ENCODE measurements at regions not wholly inside any gene's neighbourhood (a gene's known extent, or its start where the extent isn't known, plus 50 kb on each side); places are given as distances from the start of the nearest gene placed in this dataset.
A peak's percentile ranks its signal among the peaks of the same experiment; 100 is the strongest.

GRCh38 chr6:14722704-14723103, 523.2 kb upstream of the JARID2 start:
- Mint-ChIP-seq H3K4me3 (peak overlapping the region in 5 of 10 donors; percentile 1 to 52 (median 38)), H3K27me3 (no peaks in the 10 kb centered on the region), H3K36me3 (peaks cover 0 to 1% (median 0%) of the 10 kb centered on the region in 3 donors), H3K9me3 (peaks cover 0 to 10% (median 0%) of the 10 kb centered on the region in 9 donors), H3K27ac (peak overlapping the region in 9 of 10 donors; percentile 4 to 87 (median 70)), H3K4me1 (peaks cover 15 to 61% (median 23%) of the 10 kb centered on the region in 4 donors)
- DNase-seq (no peak), ATAC-seq (peak; percentile 46 to 73)
- POLR2A ChIA-PET, result no interaction called here

DNA sequence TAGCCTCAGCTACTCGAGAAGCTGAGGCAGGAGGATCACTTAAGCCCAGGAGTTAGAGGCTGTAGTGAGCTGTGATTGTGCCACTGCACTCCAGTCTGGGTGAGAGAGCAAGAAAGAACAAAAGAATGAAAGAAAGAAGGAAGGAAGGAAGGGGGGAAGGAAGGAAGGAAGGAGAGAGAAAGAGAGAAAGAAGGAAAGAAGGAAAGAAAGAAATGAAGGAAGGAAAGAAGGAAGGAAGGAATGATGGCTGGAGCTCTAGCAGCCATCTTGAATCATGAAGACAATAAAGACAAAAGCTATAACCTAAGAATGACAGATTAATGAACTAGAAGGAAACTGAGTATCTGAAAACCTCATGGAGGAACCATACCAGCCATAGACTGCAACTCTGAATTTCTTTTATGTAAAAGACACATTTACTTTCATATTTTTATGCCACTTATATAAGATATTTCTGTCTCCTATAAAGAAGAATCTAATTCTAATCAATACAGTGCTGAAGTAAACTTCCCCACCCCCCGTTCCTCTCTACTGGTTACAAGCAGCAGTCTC, 522.3 kb upstream of the JARID2 start:
- peak overlapping the region in 6 of 10 donors; percentile 30 to 87 (median 75) for H3K27ac Mint-ChIP-seq
- no peak for DNase-seq
- H3K36me3 Mint-ChIP-seq, result peaks cover 0 to 1% (median 0%) of the 10 kb centered on the region in 3 donors
- peaks cover 18 to 66% (median 25%) of the 10 kb centered on the region in 4 donors for H3K4me1 Mint-ChIP-seq
- peaks cover 0 to 10% (median 0%) of the 10 kb centered on the region in 9 donors for H3K9me3 Mint-ChIP-seq
- ATAC-seq, result no peak
- no peaks in the 10 kb centered on the region for H3K27me3 Mint-ChIP-seq
- POLR2A ChIA-PET, result interaction anchor here (0.6 kb wide), 1 partner anchor 153 kb away, joined by 3 read pairs; no protein-coding TSS in a partner anchor
- peak overlapping the region in 1 of 10 donors; percentile 1 for H3K4me3 Mint-ChIP-seq

- Mint-ChIP-seq H3K4me1 (peaks cover 17 to 68% (median 32%) of the 10 kb centered on the region in 4 donors), H3K27me3 (no peaks in the 10 kb centered on the region), H3K36me3 (peaks cover 0 to 1% (median 0%) of the 10 kb centered on the region in 3 donors), H3K9me3 (peaks cover 0 to 10% (median 0%) of the 10 kb centered on the region in 9 donors), H3K27ac (no peak overlapping the region), H3K4me3 (no peak overlapping the region)
- DNase-seq (no peak), ATAC-seq (no peak)
- POLR2A ChIA-PET, result no interaction called here
Observed at GRCh38 chr6:14724549-14724948, 521.3 kb upstream of the JARID2 start.

DNA sequence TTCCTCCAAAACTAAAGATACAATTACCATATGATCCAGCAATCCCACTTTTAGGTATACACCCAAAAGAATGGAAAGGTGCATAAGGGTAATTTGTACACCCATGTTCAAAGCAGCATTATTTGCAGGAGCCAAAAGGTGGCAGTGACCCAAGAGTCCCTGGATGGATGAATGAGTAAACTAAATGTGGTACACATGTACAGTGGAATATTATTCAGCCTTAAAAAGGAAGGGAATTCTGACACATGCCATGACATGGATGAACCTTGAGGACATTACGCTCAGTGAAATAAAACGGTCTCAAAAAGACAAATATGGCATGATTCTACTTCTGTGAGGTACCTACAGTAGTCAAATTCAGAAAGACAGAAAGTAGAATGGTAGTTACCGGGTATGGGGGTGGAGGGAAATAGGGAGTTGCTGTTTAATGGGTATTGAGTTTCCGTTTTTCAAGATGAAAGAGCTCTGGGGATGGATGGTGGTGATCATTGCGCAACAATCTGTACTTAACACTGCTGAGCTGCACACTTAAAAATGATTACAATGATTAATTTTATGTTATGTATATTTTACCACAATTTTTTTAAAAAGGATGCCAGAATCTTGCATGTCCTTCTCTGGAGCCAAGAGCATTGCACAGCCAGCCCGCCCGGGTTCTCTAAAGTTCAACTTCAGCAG, 518.9 kb upstream of the JARID2 start:
- H3K27me3 Mint-ChIP-seq, result no peaks in the 10 kb centered on the region
- peak overlapping the region in 1 of 10 donors; percentile 21 for H3K27ac Mint-ChIP-seq
- peaks cover 22 to 71% (median 49%) of the 10 kb centered on the region in 4 donors for H3K4me1 Mint-ChIP-seq

DNA sequence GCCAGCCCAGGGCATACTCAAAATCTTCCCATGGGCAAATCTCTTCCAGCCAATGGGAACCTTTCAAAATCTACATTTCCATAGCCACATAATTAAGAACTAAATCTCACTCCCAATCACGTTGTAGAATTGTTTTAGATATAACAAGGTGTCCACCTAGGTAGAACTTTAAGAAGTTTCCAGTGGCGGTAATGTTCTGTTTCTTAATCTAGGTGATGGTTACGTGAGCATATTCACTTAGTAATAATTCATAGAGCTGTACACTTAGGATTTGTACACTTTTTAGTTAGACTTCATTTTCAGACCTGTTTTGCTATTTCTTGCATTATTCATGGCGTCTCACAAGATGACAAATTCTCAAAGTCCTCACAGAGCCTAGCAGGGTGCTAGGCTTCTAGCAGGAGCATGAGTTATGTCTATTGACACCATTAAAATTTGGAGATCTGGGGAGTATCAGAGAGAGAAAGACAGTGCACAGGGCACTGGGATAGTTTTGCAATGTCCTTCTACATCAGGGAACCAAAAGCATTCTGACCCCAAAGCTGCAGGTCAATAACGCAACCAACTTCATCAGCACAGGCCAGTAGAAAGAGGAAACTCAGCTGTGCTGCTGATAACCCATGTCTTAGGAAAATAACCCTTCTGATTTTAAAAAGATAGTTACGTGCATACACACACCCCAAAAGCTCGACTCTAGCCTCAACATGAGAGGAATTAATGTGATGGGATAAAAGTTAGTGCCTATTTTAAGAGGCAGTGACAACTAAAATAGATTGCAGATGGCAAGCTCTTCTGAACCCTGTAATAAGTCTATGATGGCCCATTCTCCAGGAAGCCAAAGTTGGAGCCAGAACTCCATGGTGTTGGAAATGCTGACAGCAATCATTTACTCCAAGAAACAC, 518.1 kb upstream of the JARID2 start:
- DNase-seq (no peak), ATAC-seq (no peak)
- Mint-ChIP-seq H3K27ac (peak overlapping the region in 3 of 10 donors; percentile 14 to 81 (median 62)), H3K4me1 (peaks cover 24 to 71% (median 53%) of the 10 kb centered on the region in 4 donors), H3K4me3 (no peak overlapping the region), H3K27me3 (no peaks in the 10 kb centered on the region), H3K36me3 (peaks cover 0 to 1% (median 0%) of the 10 kb centered on the region in 3 donors), H3K9me3 (peaks cover 0 to 10% (median 0%) of the 10 kb centered on the region in 9 donors)
- POLR2A ChIA-PET, result interaction anchor here (0.5 to 0.6 kb wide), 2 partner anchors 555 to 919 kb away, joined by 4 to 5 read pairs; no protein-coding TSS in a partner anchor

More for the DNA sequence above, 518.9 kb upstream of the JARID2 start:
- peaks cover 0 to 1% (median 0%) of the 10 kb centered on the region in 3 donors for H3K36me3 Mint-ChIP-seq
- DNase-seq (no peak), ATAC-seq (no peak)
- POLR2A ChIA-PET, result interaction anchor here (0.5 to 0.6 kb wide), 2 partner anchors 442 to 918 kb away, joined by 3 to 4 read pairs; no protein-coding TSS in a partner anchor
- H3K9me3 Mint-ChIP-seq, result peaks cover 0 to 10% (median 0%) of the 10 kb centered on the region in 9 donors
- H3K4me3 Mint-ChIP-seq, result no peak overlapping the region

DNA sequence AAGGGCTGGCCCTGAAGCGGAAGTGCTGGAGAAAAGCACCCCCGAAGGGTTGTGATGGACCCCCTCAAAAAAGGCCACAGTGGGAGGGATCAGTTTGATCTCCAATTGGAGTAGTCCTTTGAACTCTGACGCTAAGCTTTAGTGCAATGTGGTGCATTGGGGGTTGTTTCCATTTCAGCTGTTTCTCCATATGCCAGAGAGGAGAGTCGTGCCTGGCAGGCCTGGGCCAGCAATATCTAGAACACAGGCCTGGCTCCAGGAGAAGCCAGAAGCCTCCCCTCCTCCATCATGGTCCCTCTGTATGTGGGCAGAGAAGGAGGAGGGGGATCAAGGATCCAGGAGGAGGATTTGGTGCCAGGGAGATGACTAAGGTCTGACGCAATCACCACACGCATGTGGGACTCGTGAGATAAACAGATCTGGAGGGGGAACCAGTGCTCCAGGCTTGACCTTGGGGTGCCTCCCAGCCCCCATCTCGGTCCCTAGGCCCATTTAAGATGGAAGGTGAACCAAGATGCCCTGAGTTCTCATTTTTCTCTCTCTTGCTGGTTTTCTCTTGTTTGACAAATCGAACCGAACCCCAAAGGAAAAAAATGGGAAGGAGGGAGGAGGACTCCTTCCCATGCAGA, 517.4 kb upstream of the JARID2 start:
- Mint-ChIP-seq H3K9me3 (peaks cover 0 to 4% (median 0%) of the 10 kb centered on the region in 9 donors), H3K4me1 (peaks cover 23 to 71% (median 53%) of the 10 kb centered on the region in 4 donors), H3K27ac (peak overlapping the region in 2 of 10 donors; percentile 14 to 81), H3K27me3 (no peaks in the 10 kb centered on the region), H3K4me3 (no peak overlapping the region), H3K36me3 (peaks cover 0 to 1% (median 0%) of the 10 kb centered on the region in 3 donors)
- POLR2A ChIA-PET, result no interaction called here
- ATAC-seq (no peak), DNase-seq (no peak)

- DNase-seq (no peak), ATAC-seq (peak in 1 of 2 donors; percentile 10)
- POLR2A ChIA-PET, result no interaction called here
- Mint-ChIP-seq H3K9me3 (peaks cover 0 to 2% (median 0%) of the 10 kb centered on the region in 9 donors), H3K4me1 (peaks cover 27 to 72% (median 58%) of the 10 kb centered on the region in 4 donors), H3K27me3 (no peaks in the 10 kb centered on the region), H3K4me3 (peak overlapping the region in 4 of 10 donors; percentile 9 to 66 (median 49)), H3K27ac (peak overlapping the region in 7 of 10 donors; percentile 25 to 88 (median 61)), H3K36me3 (peaks cover 0 to 1% (median 0%) of the 10 kb centered on the region in 3 donors)
Observed at GRCh38 chr6:14729129-14729871, 516.6 kb upstream of the JARID2 start.

GRCh38 chr6:14730654-14731053, 515.2 kb upstream of the JARID2 start:
- no peak for DNase-seq
- peaks cover 0 to 1% (median 0%) of the 10 kb centered on the region in 3 donors for H3K36me3 Mint-ChIP-seq
- H3K9me3 Mint-ChIP-seq, result peaks cover 0 to 2% (median 0%) of the 10 kb centered on the region in 9 donors
- H3K27ac Mint-ChIP-seq, result peak overlapping the region in 1 of 10 donors; percentile 91
- H3K4me1 Mint-ChIP-seq, result peaks cover 31 to 83% (median 71%) of the 10 kb centered on the region in 4 donors
- ATAC-seq, result no peak
- no peak overlapping the region for H3K4me3 Mint-ChIP-seq
- POLR2A ChIA-PET, result no interaction called here
- no peaks in the 10 kb centered on the region for H3K27me3 Mint-ChIP-seq

DNA sequence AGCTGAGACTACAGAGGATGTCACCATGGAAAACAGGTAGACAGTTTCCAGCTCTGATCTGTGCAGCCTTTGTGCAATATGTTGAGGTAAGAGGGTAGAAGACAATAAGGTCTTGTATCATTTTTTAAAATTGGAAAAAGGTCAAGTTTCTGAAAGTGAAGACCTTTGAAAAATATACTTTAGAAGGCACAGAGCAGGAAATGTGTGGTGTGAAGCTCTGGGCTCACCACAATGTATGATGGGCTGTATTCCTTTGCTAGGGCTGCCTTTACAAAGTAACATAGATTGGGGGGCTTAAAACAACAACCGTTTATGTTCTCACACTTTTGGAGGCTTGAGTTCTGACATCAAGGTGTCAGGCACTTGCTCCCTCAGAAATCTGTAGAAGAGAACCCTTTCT, 514.3 kb upstream of the JARID2 start:
- H3K36me3 Mint-ChIP-seq, result no peaks in the 10 kb centered on the region
- peak in 2 of 10 donors; percentile 8 to 42 for DNase-seq
- POLR2A ChIA-PET, result no interaction called here
- peaks cover 31 to 90% (median 76%) of the 10 kb centered on the region in 4 donors for H3K4me1 Mint-ChIP-seq
- H3K9me3 Mint-ChIP-seq, result peaks cover 0 to 2% (median 0%) of the 10 kb centered on the region in 9 donors
- H3K27me3 Mint-ChIP-seq, result no peaks in the 10 kb centered on the region
- ATAC-seq, result peak; percentile 30 to 47
- H3K27ac Mint-ChIP-seq, result peak overlapping the region in 7 of 10 donors; percentile 9 to 91 (median 50)
- H3K4me3 Mint-ChIP-seq, result peak overlapping the region in 7 of 10 donors; percentile 1 to 65 (median 16)

DNA sequence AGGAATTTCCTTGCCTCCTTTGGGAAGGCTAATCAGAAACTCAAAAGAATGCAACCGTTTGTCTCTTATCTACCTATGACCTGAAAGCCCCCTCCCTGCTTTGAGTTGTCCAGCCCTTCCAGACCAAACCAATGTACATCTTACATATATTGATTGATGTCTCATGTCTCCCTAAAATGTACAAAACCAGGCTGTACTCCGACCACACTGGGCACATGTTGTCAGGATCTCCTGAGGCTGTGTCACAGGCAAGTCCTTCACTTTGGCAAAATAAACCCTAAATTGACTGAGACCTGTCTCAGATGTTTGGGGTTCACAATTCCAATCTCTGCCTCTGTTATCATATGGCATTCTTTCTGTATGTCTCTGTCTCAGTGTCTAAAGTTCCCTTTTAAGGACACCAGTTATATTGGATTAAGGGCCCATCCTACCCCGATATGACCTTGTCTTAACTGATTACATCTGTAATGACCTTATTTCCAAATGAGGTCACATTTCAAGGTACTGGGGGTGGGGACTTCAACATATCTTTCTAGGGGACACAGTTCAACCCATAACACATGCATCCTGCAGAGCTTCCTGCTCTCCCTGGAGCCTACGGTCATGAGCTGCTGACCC, 513.5 kb upstream of the JARID2 start:
- no peak for ATAC-seq
- peaks cover 31 to 92% (median 82%) of the 10 kb centered on the region in 4 donors for H3K4me1 Mint-ChIP-seq
- peak overlapping the region in 7 of 10 donors; percentile 8 to 71 (median 52) for H3K4me3 Mint-ChIP-seq
- POLR2A ChIA-PET, result no interaction called here
- H3K36me3 Mint-ChIP-seq, result no peaks in the 10 kb centered on the region
- no peaks in the 10 kb centered on the region for H3K27me3 Mint-ChIP-seq
- peaks cover 0 to 2% (median 0%) of the 10 kb centered on the region in 9 donors for H3K9me3 Mint-ChIP-seq
- no peak for DNase-seq
- peak overlapping the region in 6 of 10 donors; percentile 9 to 93 (median 51) for H3K27ac Mint-ChIP-seq

Data from naive thymus-derived CD8-positive, alpha-beta T cell (primary cell).